ENCODE measurements at regions not wholly inside any gene's neighbourhood (a gene's known extent, or its start where the extent isn't known, plus 50 kb on each side); places are given as distances from the start of the nearest gene placed in this dataset.

DNA sequence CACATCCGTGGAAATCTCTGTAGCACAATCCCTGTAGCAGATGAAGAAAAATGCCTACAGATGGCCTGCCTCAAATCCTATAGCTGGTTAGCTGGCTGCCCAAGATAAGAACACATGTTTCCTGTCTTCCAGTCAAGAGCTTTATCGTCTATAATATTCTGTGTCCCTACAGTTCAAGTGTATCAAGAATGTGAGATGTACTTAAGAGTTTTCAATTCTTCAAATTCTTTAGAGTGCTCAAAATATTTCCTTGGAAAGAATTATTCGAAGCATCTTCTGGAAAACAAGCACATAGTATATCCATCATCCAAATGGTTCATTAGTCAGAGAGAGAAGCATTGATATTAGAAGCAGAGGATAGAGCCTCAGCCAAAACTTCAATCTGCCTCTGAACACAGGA is 239.8 kb downstream of the COG6 start:
- Histone ChIP-seq H3K27ac (ENCODE audit: low read depth) (no peak overlapping the region), H2AFZ (no peak overlapping the region), H3K27me3 (ENCODE audit: insufficient read depth) (no peaks in the 10 kb centered on the region), H3F3A (replicated peaks; ENCODE audit: low read depth) (no peaks in the 10 kb centered on the region), H4K20me1 (replicated peaks; ENCODE audit: insufficient read depth) (no peaks in the 10 kb centered on the region), H3K79me2 (replicated peaks; ENCODE audit: insufficient read depth) (no peaks in the 10 kb centered on the region), H3K9me2 (ENCODE audit: insufficient read depth) (no peaks in the 10 kb centered on the region), H3K4me1 (ENCODE audit: insufficient read depth) (no peaks in the 10 kb centered on the region), H3K4me2 (no peak overlapping the region), H3K4me3 (no peak overlapping the region), H3K36me3 (ENCODE audit: insufficient read depth) (no peaks in the 10 kb centered on the region)
- no peak for DNase-seq (ENCODE audit: low spot score)
- Mint-ChIP-seq H3K27me3 (ENCODE audit: insufficient read depth, low read depth, poor library complexity) (peaks cover 3% of the 10 kb centered on the region), H3K9me3 (no peaks in the 10 kb centered on the region), H3K27ac (no peak overlapping the region), H3K4me3 (no peak overlapping the region), H3K36me3 (ENCODE audit: low read depth) (no peaks in the 10 kb centered on the region), H3K4me1 (peaks cover 2% of the 10 kb centered on the region)
- TF ChIP-seq, protein P1, sequence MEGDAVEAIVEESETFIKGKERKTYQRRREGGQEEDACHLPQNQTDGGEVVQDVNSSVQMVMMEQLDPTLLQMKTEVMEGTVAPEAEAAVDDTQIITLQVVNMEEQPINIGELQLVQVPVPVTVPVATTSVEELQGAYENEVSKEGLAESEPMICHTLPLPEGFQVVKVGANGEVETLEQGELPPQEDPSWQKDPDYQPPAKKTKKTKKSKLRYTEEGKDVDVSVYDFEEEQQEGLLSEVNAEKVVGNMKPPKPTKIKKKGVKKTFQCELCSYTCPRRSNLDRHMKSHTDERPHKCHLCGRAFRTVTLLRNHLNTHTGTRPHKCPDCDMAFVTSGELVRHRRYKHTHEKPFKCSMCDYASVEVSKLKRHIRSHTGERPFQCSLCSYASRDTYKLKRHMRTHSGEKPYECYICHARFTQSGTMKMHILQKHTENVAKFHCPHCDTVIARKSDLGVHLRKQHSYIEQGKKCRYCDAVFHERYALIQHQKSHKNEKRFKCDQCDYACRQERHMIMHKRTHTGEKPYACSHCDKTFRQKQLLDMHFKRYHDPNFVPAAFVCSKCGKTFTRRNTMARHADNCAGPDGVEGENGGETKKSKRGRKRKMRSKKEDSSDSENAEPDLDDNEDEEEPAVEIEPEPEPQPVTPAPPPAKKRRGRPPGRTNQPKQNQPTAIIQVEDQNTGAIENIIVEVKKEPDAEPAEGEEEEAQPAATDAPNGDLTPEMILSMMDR (conservative IDR thresholded peaks at IDR 0.05; ENCODE audit: low read depth in 2 of 2), result no peak
- no peak for ATAC-seq

DNA sequence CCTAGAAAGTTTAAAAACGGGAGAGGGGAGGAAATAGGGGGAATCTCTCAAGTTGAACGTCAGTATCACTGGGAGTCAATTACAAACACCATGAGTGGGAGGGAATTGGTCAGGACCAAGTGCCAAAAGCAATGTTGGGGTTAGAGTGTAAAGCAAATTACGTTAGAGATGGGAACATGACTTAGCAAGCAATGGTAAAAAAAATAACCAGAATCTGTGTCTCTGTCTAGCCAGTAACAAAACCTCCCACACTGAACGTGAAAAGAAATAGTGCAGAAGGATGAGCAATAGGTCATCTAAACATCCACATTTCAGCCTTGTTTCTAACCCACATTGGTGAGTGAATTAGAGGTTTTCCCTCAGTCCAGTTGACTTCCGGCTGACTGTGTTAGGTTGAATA is 242.2 kb downstream of the COG6 start:
- DNase-seq (ENCODE audit: low spot score), result no peak
- no peaks in the 10 kb centered on the region for H3K9me2 ChIP-seq (ENCODE audit: insufficient read depth)
- peaks cover 8% of the 10 kb centered on the region for H3K4me1 Mint-ChIP-seq

More for the DNA sequence above, 242.2 kb downstream of the COG6 start:
- H3K4me1 ChIP-seq (ENCODE audit: insufficient read depth), result no peaks in the 10 kb centered on the region
- Mint-ChIP-seq H3K27me3 (ENCODE audit: insufficient read depth, low read depth, poor library complexity) (peaks cover 3% of the 10 kb centered on the region), H3K9me3 (no peaks in the 10 kb centered on the region), H3K36me3 (ENCODE audit: low read depth) (no peaks in the 10 kb centered on the region), H3K27ac (no peak overlapping the region), H3K4me3 (no peak overlapping the region)
- no peaks in the 10 kb centered on the region for H3F3A ChIP-seq (replicated peaks; ENCODE audit: low read depth)
- H3K4me2 ChIP-seq, result no peak overlapping the region
- H3K27me3 ChIP-seq (ENCODE audit: insufficient read depth), result no peaks in the 10 kb centered on the region
- no peaks in the 10 kb centered on the region for H3K79me2 ChIP-seq (replicated peaks; ENCODE audit: insufficient read depth)
- TF ChIP-seq, protein P2, sequence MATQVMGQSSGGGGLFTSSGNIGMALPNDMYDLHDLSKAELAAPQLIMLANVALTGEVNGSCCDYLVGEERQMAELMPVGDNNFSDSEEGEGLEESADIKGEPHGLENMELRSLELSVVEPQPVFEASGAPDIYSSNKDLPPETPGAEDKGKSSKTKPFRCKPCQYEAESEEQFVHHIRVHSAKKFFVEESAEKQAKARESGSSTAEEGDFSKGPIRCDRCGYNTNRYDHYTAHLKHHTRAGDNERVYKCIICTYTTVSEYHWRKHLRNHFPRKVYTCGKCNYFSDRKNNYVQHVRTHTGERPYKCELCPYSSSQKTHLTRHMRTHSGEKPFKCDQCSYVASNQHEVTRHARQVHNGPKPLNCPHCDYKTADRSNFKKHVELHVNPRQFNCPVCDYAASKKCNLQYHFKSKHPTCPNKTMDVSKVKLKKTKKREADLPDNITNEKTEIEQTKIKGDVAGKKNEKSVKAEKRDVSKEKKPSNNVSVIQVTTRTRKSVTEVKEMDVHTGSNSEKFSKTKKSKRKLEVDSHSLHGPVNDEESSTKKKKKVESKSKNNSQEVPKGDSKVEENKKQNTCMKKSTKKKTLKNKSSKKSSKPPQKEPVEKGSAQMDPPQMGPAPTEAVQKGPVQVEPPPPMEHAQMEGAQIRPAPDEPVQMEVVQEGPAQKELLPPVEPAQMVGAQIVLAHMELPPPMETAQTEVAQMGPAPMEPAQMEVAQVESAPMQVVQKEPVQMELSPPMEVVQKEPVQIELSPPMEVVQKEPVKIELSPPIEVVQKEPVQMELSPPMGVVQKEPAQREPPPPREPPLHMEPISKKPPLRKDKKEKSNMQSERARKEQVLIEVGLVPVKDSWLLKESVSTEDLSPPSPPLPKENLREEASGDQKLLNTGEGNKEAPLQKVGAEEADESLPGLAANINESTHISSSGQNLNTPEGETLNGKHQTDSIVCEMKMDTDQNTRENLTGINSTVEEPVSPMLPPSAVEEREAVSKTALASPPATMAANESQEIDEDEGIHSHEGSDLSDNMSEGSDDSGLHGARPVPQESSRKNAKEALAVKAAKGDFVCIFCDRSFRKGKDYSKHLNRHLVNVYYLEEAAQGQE (IDR thresholded peaks at IDR 0.05; ENCODE audit: unreplicated experiment), result no peak
- no peak for TF ChIP-seq POLR2AphosphoS5 (IDR thresholded peaks at IDR 0.05; ENCODE audit: low read depth)
- H3K36me3 ChIP-seq (ENCODE audit: insufficient read depth), result no peaks in the 10 kb centered on the region
- no peak overlapping the region for H3K27ac ChIP-seq (ENCODE audit: low read depth)
- ATAC-seq, result no peak
- H3K4me3 ChIP-seq, result no peak overlapping the region
- H2AFZ ChIP-seq, result no peak overlapping the region; the same call in 1 of the 2 replicates
- no peaks in the 10 kb centered on the region for H4K20me1 ChIP-seq (replicated peaks; ENCODE audit: insufficient read depth)

All from GM23338 (cell line).